GM23248 (cell line): ENCODE measurements at regions not wholly inside any gene's neighbourhood (a gene's known extent, or its start where the extent isn't known, plus 50 kb on each side); places are given as distances from the start of the nearest gene placed in this dataset.

ENCODE experiments used
- DNase-seq: peaks from one replicate; pipeline ENCODE4 v3.0.0-alpha.2; 2015
- H2AFZ ChIP-seq: fragments of 200-600 bp; sonication (generic); 2 replicates; pipeline ENCODE4 v1.6.1; 2016; ENCODE audit warnings: antibody characterized with exemption
- H3F3A ChIP-seq: fragments of 200-600 bp; sonication (generic); 2 replicates; pipeline ENCODE4 v1.6.1; 2016; ENCODE audit warnings: mild to moderate bottlenecking, antibody characterized with exemption, mixed run types; ENCODE audit not compliant: insufficient read depth
- H3K27ac ChIP-seq: fragments of 200-600 bp; sonication (generic); 2 replicates; pipeline ENCODE4 v1.5.1; 2016; ENCODE audit warnings: mild to moderate bottlenecking
- H3K27me3 ChIP-seq: fragments of 200-600 bp; sonication (generic); replicated peaks from 2 replicates; pipeline ENCODE4 v1.6.1; 2016; ENCODE audit warnings: mild to moderate bottlenecking; ENCODE audit not compliant: insufficient read depth
- H3K36me3 ChIP-seq: fragments of 200-600 bp; sonication (generic); 2 replicates; pipeline ENCODE4 v1.6.1; 2016; ENCODE audit warnings: low read depth, mild to moderate bottlenecking
- H3K4me1 ChIP-seq: fragments of 200-600 bp; sonication (generic); 2 replicates; pipeline ENCODE4 v1.6.1; 2016; ENCODE audit warnings: mild to moderate bottlenecking; ENCODE audit not compliant: insufficient read depth
- H3K4me2 ChIP-seq: fragments of 200-600 bp; sonication (generic); one replicate; pipeline ENCODE4 v1.6.1; 2016; ENCODE audit warnings: mild to moderate bottlenecking; ENCODE audit not compliant: unreplicated experiment
- H3K4me3 ChIP-seq: fragments of 200-600 bp; sonication (generic); 2 replicates; pipeline ENCODE4 v1.5.1; 2016; ENCODE audit warnings: mild to moderate bottlenecking
- H3K79me2 ChIP-seq: fragments of 200-600 bp; sonication (generic); 2 replicates; pipeline ENCODE4 v1.6.1; 2016; ENCODE audit warnings: mild to moderate bottlenecking; ENCODE audit not compliant: insufficient read depth
- H3K9ac ChIP-seq: fragments of 200-600 bp; sonication (generic); 2 replicates; pipeline ENCODE4 v1.6.1; 2016; ENCODE audit warnings: mild to moderate bottlenecking
- H3K9me2 ChIP-seq: fragments of 200-600 bp; sonication (generic); 2 replicates; pipeline ENCODE4 v1.6.1; 2016; ENCODE audit warnings: mixed run types, mild to moderate bottlenecking, moderate library complexity; ENCODE audit not compliant: insufficient read depth
- H3K9me3 ChIP-seq: fragments of 200-600 bp; sonication (generic); one replicate; pipeline ENCODE4 v1.6.1; 2017; ENCODE audit warnings: low read depth
- H4K20me1 ChIP-seq: fragments of 200-600 bp; sonication (generic); 2 replicates; pipeline ENCODE4 v1.6.0; 2016; ENCODE audit not compliant: insufficient read depth
- EZH2 ChIP-seq: fragments of 200-600 bp; sonication (generic); IDR thresholded peaks from 2 replicates; pipeline ENCODE4 v1.6.1; 2018; ENCODE audit warnings: antibody characterized with exemption, mild to moderate bottlenecking; ENCODE audit not compliant: insufficient read depth, poor library complexity, severe bottlenecking
- EZH2phosphoT487 ChIP-seq: fragments of 200-600 bp; sonication (generic); IDR thresholded peaks from 2 replicates; pipeline ENCODE4 v1.6.1; 2018; ENCODE audit warnings: antibody characterized with exemption, moderate library complexity, mild to moderate bottlenecking, low read depth; ENCODE audit not compliant: insufficient read depth
- whole genome bisulfite sequencing, 2 experiments: methylation state at CpG; one replicate each; pipeline ENCODE4 v1.1.6; 2015 to 2017; ENCODE audit warnings: low lambda C conversion rate in 2 of 2, low coverage in 1 of 2; ENCODE audit errors: missing lambda C conversion rate in 2 of 2; 5-methylcytosine and 5-hydroxymethylcytosine counted together
- in situ Hi-C: fragments of 300-500 bp; cut with MboI; formaldehyde crosslinking; loops from 2 replicates; pipeline ENCODE4 v1.15.0; 2020

- H3K36me3 ChIP-seq, result no peaks in the 10 kb centered on the region
- no peaks in the 10 kb centered on the region for H3K9me2 ChIP-seq
- WGBS, 2 experiments, result 39 to 55% methylated on average over 2 of the region's 2 CpGs
- no peaks in the 10 kb centered on the region for H3K79me2 ChIP-seq
- TF ChIP-seq EZH2phosphoT487 (no peak), EZH2 (no peak)
- in situ Hi-C loops, result no loop called here
- H2AFZ ChIP-seq, result no peak overlapping the region
- peak; percentile 75 for DNase-seq
- no peak overlapping the region for H3K9ac ChIP-seq
- H3K4me2 ChIP-seq, result no peak overlapping the region
- no peak overlapping the region for H3K4me3 ChIP-seq
- H3K9me3 ChIP-seq, result no peaks in the 10 kb centered on the region
- H3K27ac ChIP-seq, result no peak overlapping the region
- no peaks in the 10 kb centered on the region for H3F3A ChIP-seq
- no peaks in the 10 kb centered on the region for H4K20me1 ChIP-seq
- no peaks in the 10 kb centered on the region for H3K27me3 ChIP-seq
- H3K4me1 ChIP-seq, result peaks cover 12% of the 10 kb centered on the region; the same call in 1 of the 2 replicates
Measured at GRCh38 chr12:78385541-78385940, 479.0 kb upstream of the SYT1 start.

- no peaks in the 10 kb centered on the region for H3K9me2 ChIP-seq
- H3K9ac ChIP-seq, result no peak overlapping the region
- no peaks in the 10 kb centered on the region for H3K36me3 ChIP-seq
- no peak overlapping the region for H2AFZ ChIP-seq
- no peaks in the 10 kb centered on the region for H3F3A ChIP-seq
- H3K27me3 ChIP-seq, result no peaks in the 10 kb centered on the region
- no peak overlapping the region for H3K27ac ChIP-seq
- H3K79me2 ChIP-seq, result no peaks in the 10 kb centered on the region
- H3K9me3 ChIP-seq, result no peaks in the 10 kb centered on the region
- no peak overlapping the region for H3K4me3 ChIP-seq
- in situ Hi-C loops, result no loop called here
- no peak overlapping the region for H3K4me2 ChIP-seq
- peaks cover 12% of the 10 kb centered on the region; the same call in 1 of the 2 replicates for H3K4me1 ChIP-seq
- H4K20me1 ChIP-seq, result no peaks in the 10 kb centered on the region
- DNase-seq, result no peak
- TF ChIP-seq EZH2 (no peak), EZH2phosphoT487 (no peak)
- WGBS, 2 experiments, result 41 to 42% methylated on average over 2 of the region's 2 CpGs
Measured at GRCh38 chr12:78386871-78387270, 477.7 kb upstream of the SYT1 start.

- H3K36me3 ChIP-seq, result no peaks in the 10 kb centered on the region
- DNase-seq, result no peak
- in situ Hi-C loops, result no loop called here
Measured at GRCh38 chr12:78387721-78388120, 476.9 kb upstream of the SYT1 start.

DNA sequence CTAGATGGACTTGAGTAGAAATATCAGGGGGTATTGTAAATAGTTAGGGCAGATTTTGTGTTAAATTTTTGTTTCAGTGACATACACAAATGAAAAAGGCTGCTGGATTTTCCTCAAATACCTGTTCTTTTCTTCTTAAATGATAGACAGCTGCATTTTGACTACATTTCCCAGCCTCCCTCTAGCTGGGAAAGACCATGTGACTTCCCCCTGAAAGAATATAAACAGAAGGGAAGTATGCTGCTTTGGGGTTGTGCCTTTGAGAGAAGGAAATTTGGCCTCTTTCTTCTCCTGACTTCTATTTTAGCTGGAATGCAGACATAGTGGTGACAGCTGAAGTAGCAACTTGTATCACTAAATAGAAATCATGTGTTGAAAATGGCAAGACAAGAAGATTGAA is 476.1 kb upstream of the SYT1 start:
- no peak for DNase-seq
- Histone ChIP-seq H3K9me2 (no peaks in the 10 kb centered on the region), H3K27ac (no peak overlapping the region), H3K4me2 (no peak overlapping the region), H3K9ac (no peak overlapping the region), H3K36me3 (no peaks in the 10 kb centered on the region), H3K4me3 (no peak overlapping the region), H2AFZ (no peak overlapping the region), H3K9me3 (no peaks in the 10 kb centered on the region), H3K4me1 (peaks cover 12% of the 10 kb centered on the region; the same call in 1 of the 2 replicates), H3K79me2 (no peaks in the 10 kb centered on the region), H4K20me1 (no peaks in the 10 kb centered on the region), H3K27me3 (no peaks in the 10 kb centered on the region), H3F3A (no peaks in the 10 kb centered on the region)
- in situ Hi-C loops, result no loop called here
- TF ChIP-seq EZH2 (no peak), EZH2phosphoT487 (no peak)

More at GRCh38 chr12:78387721-78388120, 476.9 kb upstream of the SYT1 start:
- H3F3A ChIP-seq, result no peaks in the 10 kb centered on the region
- no peaks in the 10 kb centered on the region for H3K9me2 ChIP-seq
- H4K20me1 ChIP-seq, result no peaks in the 10 kb centered on the region
- no peak overlapping the region for H3K27ac ChIP-seq
- no peak overlapping the region for H3K4me3 ChIP-seq
- H3K4me1 ChIP-seq, result peaks cover 12% of the 10 kb centered on the region; the same call in 1 of the 2 replicates
- no peaks in the 10 kb centered on the region for H3K9me3 ChIP-seq
- no peaks in the 10 kb centered on the region for H3K27me3 ChIP-seq
- H3K4me2 ChIP-seq, result no peak overlapping the region
- TF ChIP-seq EZH2phosphoT487, result no peak
- TF ChIP-seq EZH2, result no peak
- H3K9ac ChIP-seq, result no peak overlapping the region
- no peaks in the 10 kb centered on the region for H3K79me2 ChIP-seq
- H2AFZ ChIP-seq, result no peak overlapping the region

GRCh38 chr12:78390920-78391319 is 473.7 kb upstream of the SYT1 start:
- no peak for TF ChIP-seq EZH2
- no peak for TF ChIP-seq EZH2phosphoT487
- 70 to 82% methylated on average over 5 of the region's 5 CpGs for WGBS, 2 experiments

More at GRCh38 chr12:78390920-78391319, 473.7 kb upstream of the SYT1 start:
- Histone ChIP-seq H3K4me3 (no peak overlapping the region), H2AFZ (no peak overlapping the region), H3F3A (no peaks in the 10 kb centered on the region), H3K27me3 (no peaks in the 10 kb centered on the region), H3K27ac (no peak overlapping the region), H3K9me2 (no peaks in the 10 kb centered on the region), H3K9me3 (no peaks in the 10 kb centered on the region), H3K9ac (no peak overlapping the region), H4K20me1 (no peaks in the 10 kb centered on the region), H3K36me3 (no peaks in the 10 kb centered on the region), H3K4me1 (peaks cover 3% of the 10 kb centered on the region; the same call in 1 of the 2 replicates), H3K4me2 (no peak overlapping the region), H3K79me2 (no peaks in the 10 kb centered on the region)
- in situ Hi-C loops, result no loop called here
- no peak for DNase-seq
